ENCODE measurements at regions not wholly inside any gene's neighbourhood (a gene's known extent, or its start where the extent isn't known, plus 50 kb on each side); places are given as distances from the start of the nearest gene placed in this dataset.
"Not testable (repeated sequence)": the region's sequence is repeated elsewhere in the genome, so short reads cannot be mapped to it uniquely, and the experiment has no call there.

DNA sequence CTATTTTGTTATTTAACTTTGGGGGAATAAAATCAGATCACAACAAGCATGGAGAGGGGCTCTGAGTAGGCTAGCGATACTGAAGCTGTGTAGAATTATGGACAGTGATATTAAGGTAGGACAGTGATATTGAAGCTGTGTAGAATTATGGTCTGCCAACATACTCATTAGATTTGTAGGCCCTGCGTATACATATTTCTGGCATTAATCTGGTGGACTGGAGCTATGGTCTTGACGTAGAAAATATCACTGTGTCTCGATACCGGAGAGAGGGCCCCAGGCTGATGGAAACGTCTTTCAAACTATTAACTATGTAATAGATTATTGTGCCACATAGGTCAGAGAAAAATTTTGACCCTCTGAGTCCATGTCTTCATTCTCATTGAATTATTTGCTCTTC is 511.4 kb downstream of the ADCYAP1 start:
- DNase-seq (ENCODE audit: low spot score) = no peak

DNA sequence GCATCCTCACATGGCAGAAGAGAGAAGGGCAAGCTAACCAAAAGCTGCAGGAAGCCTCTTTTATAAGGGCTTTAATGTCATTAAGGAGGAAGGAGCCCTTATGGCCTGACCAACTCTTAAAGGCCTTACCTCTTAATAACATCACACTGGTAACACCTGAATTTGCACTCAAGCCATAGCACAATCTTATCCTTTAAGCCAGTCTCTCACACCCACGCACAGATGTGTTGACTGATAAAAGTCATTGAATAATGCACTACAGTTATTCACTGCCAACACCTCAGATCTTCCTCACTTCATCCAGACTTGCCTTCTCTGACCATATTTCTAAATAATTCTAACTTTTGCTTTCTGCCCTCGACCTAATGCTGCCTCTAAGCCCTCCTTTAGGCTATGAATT is 516.8 kb downstream of the ADCYAP1 start:
- DNase-seq (ENCODE audit: low spot score) = no peak

DNA sequence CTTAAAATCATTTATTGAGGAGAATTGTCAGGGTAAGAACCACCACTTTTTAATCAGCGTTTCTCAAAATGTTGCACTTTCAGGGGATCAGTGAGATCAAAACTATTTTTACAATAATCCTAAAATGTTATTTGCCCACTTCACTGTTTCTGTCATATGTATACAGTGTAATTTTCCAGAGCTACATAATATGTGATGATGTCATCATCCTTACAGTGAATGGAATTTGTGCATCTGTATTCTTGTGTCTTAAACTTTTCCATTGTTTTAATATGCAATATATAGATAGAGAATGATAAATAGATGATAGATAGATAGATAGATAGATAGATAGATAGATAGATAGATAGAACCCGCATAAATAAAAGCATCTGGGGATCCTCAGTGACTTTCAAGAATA is 518.0 kb downstream of the ADCYAP1 start:
- no peak for DNase-seq (ENCODE audit: low spot score)

DNA sequence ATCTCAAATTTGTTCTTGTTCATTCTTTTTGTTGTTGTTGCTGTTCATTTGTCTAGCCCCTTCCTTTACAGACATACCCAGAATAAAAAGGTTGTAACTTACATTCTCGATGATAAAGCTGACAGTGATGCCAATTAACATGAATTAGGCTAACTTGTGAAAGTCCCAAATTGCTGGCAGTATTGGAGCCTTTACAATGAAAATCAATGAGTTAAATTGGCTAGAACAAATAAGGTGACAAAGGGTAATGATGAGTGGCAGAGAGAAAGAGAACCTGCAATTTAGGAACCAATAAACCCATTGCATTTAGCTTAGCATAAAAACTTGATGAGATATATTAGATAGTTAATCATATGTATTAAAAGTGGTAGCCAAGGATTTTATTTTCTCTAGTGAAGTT is 521.0 kb downstream of the ADCYAP1 start:
- DNase-seq (ENCODE audit: low spot score) = no peak

DNA sequence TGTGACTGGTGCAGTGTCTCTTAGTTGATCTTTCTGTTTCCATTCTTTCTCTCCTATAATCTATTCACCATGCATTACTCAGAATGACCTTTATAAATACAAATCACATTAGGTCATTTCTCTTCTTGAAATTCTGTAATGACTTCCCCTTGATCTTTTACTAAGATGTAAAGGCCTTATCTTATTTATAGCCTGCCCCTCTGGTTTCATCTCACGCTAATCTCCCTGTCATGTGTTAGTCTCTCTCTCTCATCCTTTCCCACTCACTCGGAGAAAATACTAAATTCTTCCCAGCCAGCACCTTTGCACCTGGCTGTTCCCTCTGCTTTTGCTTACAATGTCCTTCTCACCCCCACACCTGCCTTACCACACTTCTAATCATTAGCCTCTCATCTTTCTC is 530.8 kb downstream of the ADCYAP1 start:
- no peak for DNase-seq (ENCODE audit: low spot score)

DNA sequence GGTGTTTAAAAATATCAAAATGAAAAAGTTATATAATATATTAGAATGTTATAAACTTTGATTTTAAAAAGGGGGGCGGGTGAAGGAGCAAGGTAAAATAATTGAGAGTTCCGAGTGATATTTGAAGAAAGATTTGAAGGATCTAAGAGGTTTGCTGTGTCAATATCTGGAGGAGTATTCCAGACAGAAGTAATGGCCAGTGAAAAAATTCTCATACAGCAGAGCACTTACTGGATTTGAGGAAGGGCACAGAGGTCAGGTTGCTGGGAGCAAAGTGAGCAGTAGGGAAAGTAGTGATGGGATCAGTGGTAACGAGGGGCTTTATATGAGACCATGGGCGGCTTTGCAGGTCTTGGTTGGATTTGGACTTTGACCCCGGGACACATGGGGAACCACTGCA is 531.5 kb downstream of the ADCYAP1 start:
- DNase-seq (ENCODE audit: low spot score) = no peak

DNA sequence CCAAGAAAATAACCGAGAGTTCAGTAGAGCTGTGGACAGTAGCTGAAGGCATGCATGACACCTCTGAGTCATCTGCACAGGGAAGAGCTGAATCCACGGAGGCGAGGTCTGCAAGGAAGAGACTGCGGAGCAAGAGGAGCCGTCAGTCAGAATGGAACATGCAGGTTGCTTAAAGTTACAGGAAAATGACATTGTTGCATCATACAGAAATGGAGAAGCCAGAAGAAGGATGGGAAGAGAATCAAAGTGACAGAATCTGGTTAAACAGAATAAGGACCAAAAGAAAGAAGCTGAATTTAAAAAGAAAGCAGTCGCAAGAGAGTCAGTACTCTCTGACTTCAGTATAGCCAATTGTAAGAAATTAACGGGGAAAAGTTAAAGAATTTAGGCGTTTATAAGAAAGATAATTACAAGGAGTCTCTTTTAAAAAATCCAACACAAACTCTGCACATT is 533.8 kb downstream of the ADCYAP1 start:
- DNase-seq (ENCODE audit: low spot score) = no peak

DNA sequence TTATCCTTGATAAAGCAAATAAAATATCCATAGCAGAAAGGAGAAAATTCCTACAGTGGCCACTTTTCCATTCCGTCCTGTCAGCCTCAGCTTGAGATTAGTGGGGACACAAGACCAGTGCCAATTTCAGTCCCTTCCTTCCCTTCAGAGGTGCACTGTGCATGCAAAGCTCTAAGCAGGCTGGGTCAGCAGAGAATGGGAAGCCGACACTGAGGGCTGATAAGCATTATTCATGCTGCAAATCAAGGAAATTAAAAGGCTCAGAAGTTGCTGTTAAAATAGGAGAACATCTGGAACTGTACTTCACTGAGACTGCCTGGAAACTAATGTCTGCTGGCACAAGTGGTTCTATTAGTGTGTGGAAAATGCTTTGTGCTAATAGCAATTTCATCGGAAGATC is 534.3 kb downstream of the ADCYAP1 start:
- DNase-seq (ENCODE audit: low spot score) = no peak

DNA sequence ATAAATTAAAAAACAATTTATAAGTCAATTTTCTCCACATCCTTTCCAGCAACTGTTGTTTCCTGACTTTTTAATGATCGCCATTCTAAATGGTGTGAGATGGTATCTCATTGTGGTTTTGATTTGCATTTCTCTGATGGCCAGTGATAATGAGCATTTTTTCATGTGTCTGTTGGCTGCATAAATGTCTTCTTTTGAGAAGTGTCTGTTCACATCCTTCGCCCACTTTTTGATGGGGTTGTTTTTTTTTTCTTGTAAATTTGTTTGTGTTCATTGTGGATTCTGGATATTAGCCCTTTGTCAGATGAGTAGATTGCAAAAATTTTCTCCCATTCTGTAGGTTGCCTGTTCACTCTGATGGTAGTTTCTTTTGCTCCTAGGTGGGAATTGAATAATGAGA is 539.4 kb downstream of the ADCYAP1 start:
- not testable (repeated sequence) for DNase-seq (ENCODE audit: low spot score)

DNA sequence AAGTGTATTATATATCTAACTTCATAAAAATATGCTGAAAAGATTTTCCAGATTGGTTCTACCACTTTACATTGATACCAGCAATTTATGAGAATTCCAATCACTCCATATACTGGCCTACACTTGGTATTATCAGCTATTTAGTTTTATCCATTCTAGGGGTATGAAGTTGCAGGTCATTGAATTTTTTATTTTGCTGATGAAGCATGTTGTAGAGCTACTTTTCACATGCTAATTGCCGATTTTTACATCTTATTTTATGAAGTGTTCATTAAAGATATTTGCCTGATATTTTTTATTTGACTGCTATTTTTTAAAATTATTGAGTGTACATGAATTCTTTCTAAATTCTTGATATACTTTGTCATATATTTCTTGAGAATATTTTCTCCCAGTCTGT is 542.1 kb downstream of the ADCYAP1 start:
- DNase-seq (ENCODE audit: low spot score) = no peak

DNA sequence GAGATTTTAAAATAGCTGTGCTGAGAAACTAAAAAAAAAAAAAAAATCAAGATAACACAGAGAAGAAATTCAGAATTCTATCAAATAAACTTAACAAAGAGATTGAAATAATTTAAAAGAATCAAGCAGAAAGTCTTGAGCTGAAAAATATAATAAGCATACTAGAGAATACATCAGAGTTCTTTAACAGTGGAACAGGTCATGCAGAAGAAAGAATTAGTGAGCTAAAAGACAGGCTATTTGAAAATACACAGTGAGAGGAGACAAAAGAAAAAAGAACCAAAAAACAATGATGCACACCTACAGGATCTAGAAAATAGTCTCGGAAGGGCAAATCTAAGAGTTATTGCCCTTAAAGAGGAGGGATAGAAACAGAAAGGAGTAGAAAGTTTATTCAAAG is 548.1 kb downstream of the ADCYAP1 start:
- no peak for DNase-seq (ENCODE audit: low spot score)

DNA sequence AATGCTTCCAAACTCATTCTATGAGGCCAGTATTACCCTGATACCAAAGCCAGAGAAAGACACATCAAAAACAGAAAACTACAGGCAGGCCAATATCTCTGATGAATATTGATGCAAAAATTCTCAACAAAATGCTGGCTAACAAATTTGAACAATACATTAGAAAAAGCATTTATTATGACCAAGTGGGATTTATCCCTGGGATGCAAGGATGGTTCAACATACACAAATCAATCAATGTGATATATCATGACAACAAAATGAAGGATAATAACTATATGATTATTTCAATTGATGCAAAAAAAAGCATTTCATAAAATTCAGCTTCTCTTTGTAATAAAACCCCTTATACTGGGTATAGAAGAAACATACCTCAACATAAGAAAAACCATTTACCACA is 550.9 kb downstream of the ADCYAP1 start:
- DNase-seq (ENCODE audit: low spot score) = no peak

DNA sequence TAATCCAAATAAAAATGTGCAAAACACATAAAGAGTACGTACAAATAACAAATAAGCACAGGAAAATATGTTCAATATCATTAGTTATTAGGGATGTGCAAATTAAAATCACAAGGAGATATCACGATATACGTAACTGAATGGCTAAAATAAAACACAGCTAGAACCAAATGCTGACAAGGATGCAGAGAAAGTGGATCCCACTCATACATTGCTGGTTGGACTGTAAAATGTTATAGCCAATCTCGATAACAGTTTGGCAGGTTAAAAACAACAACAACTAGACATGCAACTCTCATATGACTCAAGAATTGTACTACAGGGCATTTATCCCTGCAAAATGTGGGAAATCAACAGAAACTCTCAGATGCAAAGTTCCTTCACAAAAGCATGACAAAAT is 553.9 kb downstream of the ADCYAP1 start:
- DNase-seq (ENCODE audit: low spot score) = no peak

DNA sequence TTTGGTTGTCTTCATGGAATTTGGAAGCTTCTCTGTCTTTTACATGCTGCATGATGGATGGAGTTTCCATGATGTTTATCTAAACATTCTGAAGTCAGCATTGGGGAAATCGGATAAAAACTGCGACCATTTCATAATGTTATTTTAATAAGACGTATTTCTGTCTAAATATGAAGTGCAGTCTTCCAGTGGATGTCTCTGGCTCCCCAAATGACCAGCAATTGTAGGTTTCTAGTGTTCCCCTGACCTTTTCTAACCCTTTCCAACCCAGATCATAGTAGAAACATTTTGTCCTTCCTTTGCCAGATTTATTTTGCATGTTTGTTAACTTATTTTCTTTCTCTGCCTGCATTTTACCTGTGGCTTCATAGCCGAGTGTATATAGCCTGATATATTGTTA is 559.3 kb downstream of the ADCYAP1 start:
- no peak for DNase-seq (ENCODE audit: low spot score)

DNA sequence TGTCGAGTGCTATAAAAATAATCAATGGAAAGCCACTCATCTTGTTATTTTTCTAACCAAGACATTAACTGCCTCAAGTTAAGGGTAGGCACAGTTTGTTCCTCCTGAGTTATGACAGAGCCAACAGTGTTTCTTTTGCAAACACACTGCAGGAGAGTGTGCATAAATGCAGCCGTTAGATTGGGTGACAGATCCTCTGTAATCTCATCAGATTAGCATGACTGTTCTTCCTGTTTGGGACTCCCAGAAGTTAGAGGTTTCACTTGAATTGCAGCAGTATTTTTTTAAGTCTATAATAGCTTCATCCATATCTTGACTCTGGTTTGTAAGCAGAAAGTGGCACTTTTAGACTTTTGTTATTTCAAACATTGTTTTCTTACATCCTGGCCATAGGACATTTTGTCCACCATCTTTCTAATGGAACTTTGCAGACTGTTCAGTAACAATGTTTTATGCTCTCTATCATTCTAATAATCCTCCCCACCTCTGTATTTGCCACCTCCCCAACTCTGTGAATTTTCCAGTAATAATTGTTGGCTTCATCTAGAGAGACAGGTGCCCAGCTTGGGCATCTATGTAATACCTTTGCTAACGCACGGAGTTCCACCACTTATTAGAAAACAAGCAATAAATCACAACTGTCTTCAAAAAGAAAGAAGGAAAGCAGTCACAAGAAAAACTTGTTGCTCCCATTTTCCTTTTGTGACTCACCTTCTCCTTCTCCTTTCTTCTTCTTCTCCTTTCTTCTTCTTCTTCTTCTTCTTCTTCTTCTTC is 560.0 kb downstream of the ADCYAP1 start:
- no peak for DNase-seq (ENCODE audit: low spot score)

DNA sequence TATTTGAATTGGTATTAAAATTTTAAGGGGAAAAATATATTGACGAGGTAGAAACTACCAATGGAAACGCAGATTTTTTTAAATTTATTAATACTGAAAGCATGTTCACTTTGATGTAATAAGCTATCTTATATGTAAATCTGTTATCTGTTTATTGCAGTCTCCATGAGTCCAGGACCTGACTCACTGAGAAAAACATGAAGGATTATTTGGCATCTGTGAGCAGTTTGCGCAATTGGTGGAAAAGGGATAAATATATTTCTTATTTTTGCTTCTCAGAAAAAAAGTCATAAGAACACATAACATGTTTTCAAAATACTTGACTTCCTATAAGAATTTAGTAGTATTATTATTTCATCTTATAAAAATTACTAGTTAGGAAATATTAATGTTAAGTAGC is 561.4 kb downstream of the ADCYAP1 start:
- DNase-seq (ENCODE audit: low spot score) = no peak

DNA sequence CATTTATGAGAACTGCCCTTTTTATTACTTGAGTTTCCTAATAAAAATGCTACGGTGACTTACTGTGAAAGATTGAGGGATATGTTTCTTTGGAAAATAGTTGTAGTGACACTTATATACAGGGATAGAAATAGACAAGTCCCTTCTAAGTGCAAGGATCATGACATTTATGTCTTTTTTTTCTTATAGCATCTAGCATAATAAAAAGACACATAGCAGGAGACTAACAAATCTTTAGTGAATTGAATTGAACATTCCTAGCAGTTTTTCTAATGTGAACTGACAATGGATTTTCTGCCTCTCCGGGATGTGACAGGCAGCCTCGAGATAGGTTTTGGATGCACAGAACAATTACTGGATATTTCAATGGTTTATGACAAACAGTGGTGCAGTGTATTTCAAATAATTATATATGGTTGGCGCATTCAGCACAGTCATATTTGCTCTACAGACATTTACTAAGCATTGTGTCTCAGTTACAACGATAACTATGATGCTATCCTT is 562.8 kb downstream of the ADCYAP1 start:
- DNase-seq (ENCODE audit: low spot score) = no peak

DNA sequence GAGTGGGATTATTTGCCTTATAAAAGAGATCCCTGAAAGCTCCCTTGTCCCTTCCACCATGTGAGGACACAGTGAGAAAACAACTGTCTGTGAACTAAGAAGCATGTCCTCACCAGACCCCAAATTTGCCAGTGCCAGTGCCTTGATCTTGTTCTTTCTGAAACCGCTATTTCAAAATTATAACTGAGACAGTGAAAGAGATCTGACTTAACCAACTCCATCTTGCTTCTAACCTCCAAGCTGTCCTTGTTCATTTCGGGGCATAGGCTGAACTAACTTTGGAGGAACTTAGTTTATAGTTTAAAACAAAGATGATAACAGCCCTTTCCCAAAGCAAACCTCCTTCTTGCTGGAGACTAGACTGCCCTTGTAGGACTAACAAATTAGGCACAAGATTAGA is 563.9 kb downstream of the ADCYAP1 start:
- DNase-seq (ENCODE audit: low spot score) = no peak

DNA sequence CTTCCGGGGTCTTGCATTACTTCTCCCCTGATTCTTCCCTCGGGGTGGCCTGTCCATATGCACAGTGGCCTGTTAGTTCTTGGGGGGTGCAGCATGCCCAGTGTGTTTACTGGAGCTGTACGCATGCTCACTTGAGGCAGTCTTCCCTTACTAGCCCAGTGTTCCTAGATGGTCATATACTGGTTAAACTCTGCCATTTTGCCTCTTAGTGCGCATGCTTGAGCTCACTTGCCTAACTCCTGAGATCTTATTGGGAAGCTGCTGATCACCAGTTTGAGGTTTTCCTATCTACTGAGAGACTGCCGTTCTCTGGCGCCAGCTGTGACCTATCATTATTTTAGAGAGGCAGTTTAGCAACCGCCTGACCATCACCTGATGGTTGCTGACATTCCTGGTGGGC is 571.2 kb downstream of the ADCYAP1 start:
- no peak for DNase-seq (ENCODE audit: low spot score)

DNA sequence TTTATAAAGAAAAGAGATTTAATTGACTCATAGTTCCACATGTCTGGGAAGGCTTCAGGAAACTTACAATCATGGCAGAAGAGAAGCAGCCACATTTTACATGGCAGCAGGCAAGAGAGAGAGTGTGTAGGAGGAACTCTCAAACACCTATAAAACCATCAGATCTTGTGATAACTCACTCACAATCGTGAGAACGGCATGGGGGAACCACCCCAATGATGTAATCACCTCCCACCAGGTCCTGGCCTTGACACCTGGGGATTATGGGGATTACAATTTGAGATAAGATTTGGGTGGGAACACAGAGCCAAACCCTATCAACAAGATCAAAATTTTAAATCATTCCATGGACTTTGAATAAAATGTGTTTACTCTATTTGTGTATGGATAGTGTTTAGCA is 575.6 kb downstream of the ADCYAP1 start:
- no peak for DNase-seq (ENCODE audit: low spot score)

DNA sequence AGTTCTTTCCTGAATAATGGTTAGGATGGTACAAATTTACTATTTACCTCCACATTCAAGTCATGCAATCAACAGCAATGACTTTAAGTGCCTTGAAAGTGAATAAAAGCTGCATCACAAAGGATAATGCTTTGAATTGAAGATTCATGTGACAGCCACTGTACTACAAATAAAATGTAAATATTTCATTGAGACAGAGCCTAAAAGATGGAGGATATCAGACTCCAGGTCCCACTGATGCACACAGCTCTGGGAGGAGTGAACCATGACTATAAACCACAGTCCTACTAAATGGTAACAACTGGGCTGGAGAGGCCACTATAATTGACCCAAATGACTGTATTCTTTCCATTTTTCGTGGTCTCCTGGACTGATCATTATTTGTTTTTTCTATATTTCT is 576.9 kb downstream of the ADCYAP1 start:
- no peak for DNase-seq (ENCODE audit: low spot score)

DNA sequence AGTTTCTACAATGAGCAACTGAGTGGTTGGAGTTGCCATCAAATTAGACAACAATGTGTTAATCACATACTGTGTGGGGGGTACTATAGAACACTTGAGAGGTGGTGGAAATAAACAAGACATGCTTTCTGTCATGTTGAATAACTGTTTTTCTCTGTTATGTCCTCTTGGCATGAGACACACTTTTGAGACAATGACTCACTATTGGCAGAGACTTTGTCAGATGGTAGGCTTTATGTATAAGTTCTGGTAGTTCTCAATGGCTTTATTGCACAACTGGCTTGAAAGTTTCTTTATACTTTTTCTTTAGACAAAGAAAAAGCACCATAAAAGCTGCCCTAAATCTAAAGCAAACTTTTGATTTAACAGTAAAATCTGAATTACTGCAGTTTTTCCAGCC is 578.7 kb downstream of the ADCYAP1 start:
- DNase-seq (ENCODE audit: low spot score) = no peak

DNA sequence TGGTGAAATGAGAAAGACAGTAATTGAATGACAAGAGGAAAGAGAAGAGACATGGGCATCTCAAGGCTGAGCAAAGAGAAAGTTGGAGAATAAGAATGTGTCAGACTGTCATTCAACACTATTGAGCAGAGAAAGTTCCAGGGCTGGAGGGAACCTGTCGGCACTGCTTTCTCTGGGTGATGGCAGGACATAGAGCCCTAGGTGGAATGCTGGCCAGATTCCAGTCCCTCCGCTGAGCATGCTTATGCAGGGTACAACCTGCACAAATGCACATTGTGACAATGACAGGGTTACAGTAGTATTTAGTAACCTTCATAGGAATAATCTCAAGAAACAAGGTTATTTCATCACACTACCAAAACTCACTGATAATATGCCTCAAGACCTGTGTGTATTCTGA is 582.8 kb downstream of the ADCYAP1 start:
- DNase-seq (ENCODE audit: low spot score) = no peak

DNA sequence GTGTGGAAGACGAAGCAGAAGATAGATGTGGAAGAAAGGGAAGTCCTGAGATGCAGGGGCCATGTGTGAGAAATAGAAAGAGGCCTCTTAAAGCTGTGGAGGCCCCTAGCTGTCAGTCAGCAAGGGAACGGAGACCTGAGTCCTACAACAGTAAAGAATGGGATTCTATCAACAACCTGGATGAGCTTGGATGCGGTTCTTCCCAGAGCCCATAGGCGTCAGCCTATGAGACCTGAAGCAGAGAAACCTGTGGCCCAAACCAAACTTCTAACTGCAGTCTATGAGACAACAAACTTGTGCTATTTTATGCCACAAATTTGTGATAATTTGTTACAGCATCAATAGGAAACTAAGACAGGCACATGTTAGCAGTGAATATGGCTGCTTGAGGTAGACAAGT is 583.7 kb downstream of the ADCYAP1 start:
- no peak for DNase-seq (ENCODE audit: low spot score)

Data from iPS-NIHi11 (cell line).